ENCODE measurements at regions not wholly inside any gene's neighbourhood (a gene's known extent, or its start where the extent isn't known, plus 50 kb on each side); places are given as distances from the start of the nearest gene placed in this dataset.

- no peak for DNase-seq (ENCODE audit: low spot score)
- in situ Hi-C loops (cut with MboI; ENCODE audit: low sequenced_read_pairs, unreplicated experiment), result no loop called here
- no peak for TF ChIP-seq CTCF (IDR thresholded peaks at IDR 0.05; ENCODE audit: borderline replicate concordance, control extremely low read depth, extremely low read depth, insufficient read depth, missing control alignments)
Observed at GRCh38 chr20:24868396-24868927, 80.6 kb upstream of the CST7 start.

GRCh38 chr20:24868959-24869358 is 80.1 kb upstream of the CST7 start:
- in situ Hi-C loops (cut with MboI; ENCODE audit: low sequenced_read_pairs, unreplicated experiment), result no loop called here
- no peak for TF ChIP-seq CTCF (IDR thresholded peaks at IDR 0.05; ENCODE audit: borderline replicate concordance, control extremely low read depth, extremely low read depth, insufficient read depth, missing control alignments)
- DNase-seq (ENCODE audit: low spot score), result no peak

GRCh38 chr20:24870057-24870456 is 79.0 kb upstream of the CST7 start:
- in situ Hi-C loops (cut with MboI; ENCODE audit: low sequenced_read_pairs, unreplicated experiment), result no loop called here
- no peak for DNase-seq (ENCODE audit: low spot score)
- no peak for TF ChIP-seq CTCF (IDR thresholded peaks at IDR 0.05; ENCODE audit: borderline replicate concordance, control extremely low read depth, extremely low read depth, insufficient read depth, missing control alignments)

- no peak for DNase-seq (ENCODE audit: low spot score)
- in situ Hi-C loops (cut with MboI; ENCODE audit: low sequenced_read_pairs, unreplicated experiment), result no loop called here
- no peak for TF ChIP-seq CTCF (IDR thresholded peaks at IDR 0.05; ENCODE audit: borderline replicate concordance, control extremely low read depth, extremely low read depth, insufficient read depth, missing control alignments)
Observed at GRCh38 chr20:24870881-24871280, 78.2 kb upstream of the CST7 start.

- in situ Hi-C loops (cut with MboI; ENCODE audit: low sequenced_read_pairs, unreplicated experiment), result no loop called here
- no peak for DNase-seq (ENCODE audit: low spot score)
- no peak for TF ChIP-seq CTCF (IDR thresholded peaks at IDR 0.05; ENCODE audit: borderline replicate concordance, control extremely low read depth, extremely low read depth, insufficient read depth, missing control alignments)
Observed at GRCh38 chr20:24871480-24872213, 77.4 kb upstream of the CST7 start.

GRCh38 chr20:24872291-24873024 is 76.6 kb upstream of the CST7 start:
- DNase-seq (ENCODE audit: low spot score), result no peak
- in situ Hi-C loops (cut with MboI; ENCODE audit: low sequenced_read_pairs, unreplicated experiment), result no loop called here
- TF ChIP-seq CTCF (IDR thresholded peaks at IDR 0.05; ENCODE audit: borderline replicate concordance, control extremely low read depth, extremely low read depth, insufficient read depth, missing control alignments), result no peak

All from GM13976 (cell line).